ENCODE measurements at regions not wholly inside any gene's neighbourhood (a gene's known extent, or its start where the extent isn't known, plus 50 kb on each side); places are given as distances from the start of the nearest gene placed in this dataset.
A peak's percentile ranks its signal among the peaks of the same experiment; 100 is the strongest.

- Histone ChIP-seq H3K27ac (no peak overlapping the region), H3K36me3 (ENCODE audit: insufficient read depth in 1 of 2, low read depth in 1 of 2) (no peaks in the 10 kb centered on the region), H3K4me1 (no peaks in the 10 kb centered on the region), H3K27me3 (ENCODE audit: insufficient read depth in 3 of 3, low read length in 2 of 3) (no peaks in the 10 kb centered on the region), H3K9me3 (no peaks in the 10 kb centered on the region), H3K4me3 (no peak overlapping the region)
- intact Hi-C loops (cut with DNase I), result no loop called here
- TF ChIP-seq, protein P1, sequence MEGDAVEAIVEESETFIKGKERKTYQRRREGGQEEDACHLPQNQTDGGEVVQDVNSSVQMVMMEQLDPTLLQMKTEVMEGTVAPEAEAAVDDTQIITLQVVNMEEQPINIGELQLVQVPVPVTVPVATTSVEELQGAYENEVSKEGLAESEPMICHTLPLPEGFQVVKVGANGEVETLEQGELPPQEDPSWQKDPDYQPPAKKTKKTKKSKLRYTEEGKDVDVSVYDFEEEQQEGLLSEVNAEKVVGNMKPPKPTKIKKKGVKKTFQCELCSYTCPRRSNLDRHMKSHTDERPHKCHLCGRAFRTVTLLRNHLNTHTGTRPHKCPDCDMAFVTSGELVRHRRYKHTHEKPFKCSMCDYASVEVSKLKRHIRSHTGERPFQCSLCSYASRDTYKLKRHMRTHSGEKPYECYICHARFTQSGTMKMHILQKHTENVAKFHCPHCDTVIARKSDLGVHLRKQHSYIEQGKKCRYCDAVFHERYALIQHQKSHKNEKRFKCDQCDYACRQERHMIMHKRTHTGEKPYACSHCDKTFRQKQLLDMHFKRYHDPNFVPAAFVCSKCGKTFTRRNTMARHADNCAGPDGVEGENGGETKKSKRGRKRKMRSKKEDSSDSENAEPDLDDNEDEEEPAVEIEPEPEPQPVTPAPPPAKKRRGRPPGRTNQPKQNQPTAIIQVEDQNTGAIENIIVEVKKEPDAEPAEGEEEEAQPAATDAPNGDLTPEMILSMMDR (IDR thresholded peaks at IDR 0.05), result no peak
- 70 to 74% (median 71%) methylated on average over 3 of the region's 3 CpGs for WGBS, 3 donors
- DNase-seq, result no peak
- ATAC-seq, result no peak
These were observed 373.5 kb upstream of the ARX start for GRCh38 chrX:25389266-25389665.

- H3K9me3 ChIP-seq, result no peaks in the 10 kb centered on the region
- no peak overlapping the region for H3K27ac ChIP-seq
- TF ChIP-seq, protein P1 (IDR thresholded peaks at IDR 0.05), result no peak
- ATAC-seq, result no peak
- intact Hi-C loops (cut with DNase I), result no loop called here
- H3K36me3 ChIP-seq (ENCODE audit: insufficient read depth in 1 of 2, low read depth in 1 of 2), result no peaks in the 10 kb centered on the region
- H3K4me3 ChIP-seq, result no peak overlapping the region
- no peaks in the 10 kb centered on the region for H3K27me3 ChIP-seq (ENCODE audit: insufficient read depth in 3 of 3, low read length in 2 of 3)
- H3K4me1 ChIP-seq, result no peaks in the 10 kb centered on the region
- WGBS, 3 donors, result 54 to 68% (median 60%) methylated on average over 3 of the region's 3 CpGs
- DNase-seq, result no peak
These were observed 367.4 kb upstream of the ARX start for GRCh38 chrX:25383196-25383595.

- Histone ChIP-seq H3K27ac (no peak overlapping the region), H3K4me1 (no peaks in the 10 kb centered on the region), H3K4me3 (no peak overlapping the region), H3K9me3 (no peaks in the 10 kb centered on the region), H3K36me3 (ENCODE audit: insufficient read depth in 1 of 2, low read depth in 1 of 2) (no peaks in the 10 kb centered on the region), H3K27me3 (ENCODE audit: insufficient read depth in 3 of 3, low read length in 2 of 3) (no peaks in the 10 kb centered on the region)
- DNase-seq (no peak), ATAC-seq (no peak)
- TF ChIP-seq, protein P1 (IDR thresholded peaks at IDR 0.05), result no peak
- intact Hi-C loops (cut with DNase I), result no loop called here
- WGBS, 3 donors, result 4 to 17% (median 11%) methylated on average over 1 of the region's 1 CpG
These were observed 340.7 kb upstream of the ARX start for GRCh38 chrX:25356456-25356855.

DNA sequence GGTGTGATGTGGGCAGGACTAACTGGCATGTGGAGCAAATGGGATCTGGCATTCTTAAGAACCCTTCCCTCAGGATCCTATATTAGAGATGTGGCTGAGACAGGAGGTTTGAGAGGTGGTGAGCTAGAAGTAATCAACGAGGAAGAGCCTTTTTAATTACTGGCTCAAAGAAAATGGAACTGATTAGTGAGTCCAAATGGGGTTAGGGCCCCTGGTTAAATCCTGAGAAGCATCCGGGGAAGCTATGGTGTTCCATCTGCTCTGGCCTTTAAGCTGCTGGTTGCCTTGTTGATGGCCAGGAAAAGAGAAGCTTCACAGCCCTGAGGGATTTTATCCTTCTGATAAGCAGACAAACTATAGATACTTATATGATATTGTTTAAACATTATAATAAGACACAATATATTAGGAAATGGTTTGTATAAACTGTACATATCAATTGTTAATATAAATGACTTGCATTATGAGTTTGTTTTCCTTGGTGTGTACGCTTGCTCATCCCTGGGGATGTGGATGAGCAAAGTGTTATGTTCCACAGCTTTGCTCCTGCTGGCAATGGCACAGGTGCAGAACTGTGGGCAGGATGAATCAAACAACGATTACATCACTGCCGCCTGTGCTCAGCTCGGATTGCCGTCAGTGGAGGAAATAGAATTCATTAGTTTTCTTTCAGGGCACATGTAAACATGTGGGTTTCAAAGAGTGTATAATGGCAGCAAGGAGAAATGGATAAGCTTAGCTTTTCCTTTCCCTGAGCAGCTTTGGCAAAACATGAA, 328.6 kb upstream of the ARX start:
- peak in 2 of 4 donors; percentile 34 to 57 for ATAC-seq
- intact Hi-C loops (cut with DNase I), result no loop called here
- Histone ChIP-seq H3K36me3 (ENCODE audit: insufficient read depth in 1 of 2, low read depth in 1 of 2) (no peaks in the 10 kb centered on the region), H3K9me3 (no peaks in the 10 kb centered on the region), H3K27ac (no peak overlapping the region), H3K27me3 (ENCODE audit: insufficient read depth in 3 of 3, low read length in 2 of 3) (no peaks in the 10 kb centered on the region), H3K4me3 (no peak overlapping the region), H3K4me1 (no peaks in the 10 kb centered on the region)
- DNase-seq, result no peak
- 38 to 46% (median 43%) methylated on average over 7 of the region's 7 CpGs for WGBS, 3 donors
- TF ChIP-seq, protein P1 (IDR thresholded peaks at IDR 0.05), result no peak

GRCh38 chrX:25343060-25343459, 327.3 kb upstream of the ARX start:
- DNase-seq (no peak), ATAC-seq (no peak)
- H3K27me3 ChIP-seq (ENCODE audit: insufficient read depth in 3 of 3, low read length in 2 of 3), result no peaks in the 10 kb centered on the region
- H3K4me1 ChIP-seq, result no peaks in the 10 kb centered on the region
- TF ChIP-seq, protein P1 (IDR thresholded peaks at IDR 0.05), result no peak
- 25 to 32% (median 29%) methylated on average over 1 of the region's 1 CpG for WGBS, 3 donors
- H3K9me3 ChIP-seq, result no peaks in the 10 kb centered on the region
- no peak overlapping the region for H3K4me3 ChIP-seq
- no peak overlapping the region for H3K27ac ChIP-seq
- intact Hi-C loops (cut with DNase I), result no loop called here
- no peaks in the 10 kb centered on the region for H3K36me3 ChIP-seq (ENCODE audit: insufficient read depth in 1 of 2, low read depth in 1 of 2)

All from psoas muscle (tissue), 7 donors.